Neuronal stem cell (in vitro differentiated cells): ENCODE measurements at regions not wholly inside any gene's neighbourhood (a gene's known extent, or its start where the extent isn't known, plus 50 kb on each side); places are given as distances from the start of the nearest gene placed in this dataset.

Experiments used
- DNase-seq: peaks from one replicate; pipeline ENCODE4 v3.0.0-alpha.2; 2013; ENCODE audit warnings: low spot score
- H2AFZ ChIP-seq: one replicate; pipeline ENCODE4 v1.6.1; 2013; ENCODE audit warnings: mild to moderate bottlenecking, low read length, inconsistent platforms
- H2AK5ac ChIP-seq: 2 replicates; pipeline ENCODE4 v1.6.1; 2013; ENCODE audit warnings: low read depth, mild to moderate bottlenecking, inconsistent platforms, low read length, moderate library complexity, mixed read lengths
- H2BK120ac ChIP-seq: 2 replicates; pipeline ENCODE4 v1.6.1; 2013; ENCODE audit warnings: low read depth, mild to moderate bottlenecking, inconsistent platforms, low read length, moderate library complexity, mixed read lengths
- H2BK12ac ChIP-seq: one replicate; pipeline ENCODE4 v1.6.1; 2013; ENCODE audit warnings: low read length, inconsistent platforms
- H2BK15ac ChIP-seq: 2 replicates; pipeline ENCODE4 v1.6.1; 2013; ENCODE audit warnings: mild to moderate bottlenecking, low read length, inconsistent platforms, mixed read lengths
- H2BK5ac ChIP-seq: one replicate; pipeline ENCODE4 v1.6.1; 2013; ENCODE audit warnings: inconsistent platforms, mild to moderate bottlenecking, low read length, moderate library complexity
- H3K14ac ChIP-seq: one replicate; pipeline ENCODE4 v1.6.1; 2013; ENCODE audit warnings: low read length, inconsistent platforms
- H3K18ac ChIP-seq: 2 replicates; pipeline ENCODE4 v1.6.1; 2013; ENCODE audit warnings: low read length, inconsistent platforms
- H3K23ac ChIP-seq: 2 replicates; pipeline ENCODE4 v1.6.1; 2013; ENCODE audit warnings: low read depth, mild to moderate bottlenecking, mixed read lengths, low read length, inconsistent platforms; ENCODE audit not compliant: poor library complexity
- H3K27ac ChIP-seq: replicated peaks from 3 replicates; pipeline ENCODE4 v1.5.1; 2013; ENCODE audit warnings: low read length, inconsistent platforms
- H3K27me3 ChIP-seq, 3 experiments: 2 replicates each; pipeline ENCODE4 v1.6.1; 2013; ENCODE audit warnings: low read length in 3 of 3, mild to moderate bottlenecking in 2 of 3, inconsistent platforms in 1 of 3, low read depth in 1 of 3, mixed read lengths in 1 of 3, moderate library complexity in 1 of 3; ENCODE audit not compliant: control insufficient read depth in 3 of 3, insufficient read depth in 3 of 3
- H3K36me3 ChIP-seq, 2 donors: replicated peaks in 1 of 2; 2 replicates each; pipeline ENCODE4 v1.6.1; 2013; ENCODE audit warnings: low read length in 2 of 2; ENCODE audit not compliant: control insufficient read depth in 2 of 2, insufficient read depth in 2 of 2
- H3K4ac ChIP-seq: 2 replicates; pipeline ENCODE4 v1.6.1; 2013; ENCODE audit warnings: inconsistent platforms, mild to moderate bottlenecking, low read length, moderate library complexity
- H3K4me1 ChIP-seq, 2 donors: 1 replicate in 1 of 2; 2 replicates in 1 of 2; pipeline ENCODE4 v1.6.1; 2013; ENCODE audit warnings: low read length in 2 of 2, low read depth in 1 of 2; ENCODE audit not compliant: control insufficient read depth in 2 of 2, insufficient read depth in 1 of 2
- H3K4me2 ChIP-seq: one replicate; pipeline ENCODE4 v1.6.1; 2013; ENCODE audit warnings: mild to moderate bottlenecking, low read length, inconsistent platforms; ENCODE audit not compliant: insufficient read depth, poor library complexity, severe bottlenecking
- H3K4me3 ChIP-seq, 2 donors: 2 replicates each; pipeline ENCODE4 v1.5.1; 2013; ENCODE audit warnings: low read length in 2 of 2, mild to moderate bottlenecking in 2 of 2, inconsistent platforms in 1 of 2, moderate library complexity in 1 of 2
- H3K79me1 ChIP-seq: one replicate; pipeline ENCODE4 v1.6.1; 2013; ENCODE audit warnings: low read depth, mild to moderate bottlenecking, inconsistent platforms, low read length, moderate library complexity
- H3K9ac ChIP-seq: one replicate; pipeline ENCODE4 v1.6.1; 2013; ENCODE audit warnings: mild to moderate bottlenecking, low read depth, low read length, inconsistent platforms; ENCODE audit not compliant: poor library complexity
- H3K9me3 ChIP-seq, 2 donors: replicated peaks in 1 of 2; 2 replicates each; pipeline versions ENCODE3 to v1.6.1; 2013; ENCODE audit warnings: low read length in 2 of 2, mild to moderate bottlenecking in 2 of 2, inconsistent platforms in 1 of 2, low read depth in 1 of 2, mixed read lengths in 1 of 2, moderate library complexity in 1 of 2; ENCODE audit not compliant: control insufficient read depth in 2 of 2, insufficient read depth in 1 of 2
- H4K8ac ChIP-seq: one replicate; pipeline ENCODE4 v1.6.1; 2013; ENCODE audit warnings: low read depth, mild to moderate bottlenecking, inconsistent platforms, low read length, moderate library complexity
- H4K91ac ChIP-seq: one replicate; pipeline ENCODE4 v1.6.1; 2013; ENCODE audit warnings: low read length, low read depth, mild to moderate bottlenecking, inconsistent platforms; ENCODE audit not compliant: poor library complexity
- WGBS, 2 donors: extraction: QIAGEN DNeasy Blood & Tissue Kit; methylation state at CpG; one replicate each; pipeline ENCODE4 v1.1.7; 2013; ENCODE audit warnings: missing lambda C conversion rate in 2 of 2, mixed read lengths in 1 of 2; ENCODE audit not compliant: insufficient read length in 2 of 2, insufficient replicate concordance in 1 of 2; ENCODE audit errors: extremely low coverage in 2 of 2; 5-methylcytosine and 5-hydroxymethylcytosine counted together

GRCh38 chr13:111431206-111431605, 110.8 kb downstream of the TEX29 start:
- Histone ChIP-seq H2BK5ac (no peak overlapping the region), H3K4ac (no peak overlapping the region), H3K27ac (no peak overlapping the region), H4K8ac (no peak overlapping the region), H3K9me3 (no peaks in the 10 kb centered on the region), H3K4me3 (no peak overlapping the region), H3K4me2 (no peak overlapping the region), H3K36me3 (no peaks in the 10 kb centered on the region), H2AK5ac (no peak overlapping the region), H2BK15ac (no peak overlapping the region), H2AFZ (no peak overlapping the region), H3K23ac (no peak overlapping the region), H3K79me1 (no peaks in the 10 kb centered on the region), H3K27me3 (peaks cover 0 to 6% (median 0%) of the 10 kb centered on the region in 3 experiments), H3K14ac (no peak overlapping the region), H4K91ac (no peak overlapping the region), H3K9ac (no peak overlapping the region), H3K18ac (no peak overlapping the region), H2BK120ac (no peak overlapping the region), H3K4me1 (peaks cover 0 to 5% of the 10 kb centered on the region in 2 donors), H2BK12ac (no peak overlapping the region)
- WGBS, 2 donors = no CpG with 5 or more reads among the region's 3 CpGs
- no peak for DNase-seq

DNA sequence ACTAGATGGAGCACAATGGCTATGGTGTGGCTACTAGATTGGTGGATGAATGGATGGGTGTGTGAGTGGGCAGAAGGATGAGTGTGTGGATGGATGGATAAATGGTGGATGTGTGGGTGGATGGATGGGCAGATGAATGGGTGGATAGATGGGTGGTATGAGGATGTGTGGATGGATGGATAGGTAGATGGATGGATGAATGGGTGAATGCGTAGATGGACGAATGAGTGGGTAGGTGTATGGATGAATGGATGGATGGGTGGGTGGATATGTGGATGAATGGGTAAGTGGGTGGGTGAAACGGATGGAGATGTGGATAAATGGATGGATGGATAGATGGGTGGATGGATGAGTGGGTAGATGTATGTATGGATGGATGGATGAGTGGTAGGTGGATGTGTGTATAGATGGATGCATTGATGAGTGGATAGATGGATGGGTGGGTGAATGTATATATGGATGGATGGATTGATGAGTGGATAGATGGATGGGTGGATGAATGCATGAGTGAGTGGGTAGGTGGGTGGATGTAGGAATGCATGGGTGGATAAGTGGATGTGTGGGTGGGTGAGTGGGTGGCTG, 114.2 kb downstream of the TEX29 start:
- Histone ChIP-seq H2BK120ac (no peak overlapping the region), H2BK5ac (no peak overlapping the region), H4K91ac (no peak overlapping the region), H3K23ac (no peak overlapping the region), H3K4me2 (no peak overlapping the region), H3K4me3 (no peak overlapping the region), H2BK15ac (no peak overlapping the region), H2AK5ac (no peak overlapping the region), H3K27ac (no peak overlapping the region), H3K4ac (no peak overlapping the region), H3K4me1 (peaks cover 0 to 15% of the 10 kb centered on the region in 2 donors), H3K9me3 (no peaks in the 10 kb centered on the region), H3K9ac (no peak overlapping the region), H2BK12ac (no peak overlapping the region), H4K8ac (no peak overlapping the region), H3K18ac (no peak overlapping the region), H3K27me3 (peaks cover 0 to 6% (median 0%) of the 10 kb centered on the region in 3 experiments), H3K14ac (no peak overlapping the region), H2AFZ (no peak overlapping the region), H3K36me3 (no peaks in the 10 kb centered on the region), H3K79me1 (no peaks in the 10 kb centered on the region)
- DNase-seq = no peak
- 100% methylated on average over 1 of the region's 3 CpGs; no CpG with 5 or more reads in 1 of the 2 donors for WGBS, 2 donors

GRCh38 chr13:111436446-111436845, 116.0 kb downstream of the TEX29 start:
- DNase-seq = no peak
- WGBS, 2 donors = no CpG with 5 or more reads among the region's 11 CpGs
- Histone ChIP-seq H2AFZ (no peak overlapping the region), H3K4ac (no peak overlapping the region), H4K8ac (no peak overlapping the region), H3K23ac (no peak overlapping the region), H2BK15ac (no peak overlapping the region), H3K4me1 (peaks cover 0 to 12% of the 10 kb centered on the region in 2 donors), H3K27me3 (no peaks in the 10 kb centered on the region), H3K9me3 (no peaks in the 10 kb centered on the region), H3K79me1 (no peaks in the 10 kb centered on the region), H3K18ac (peak overlapping the region; percentile 87), H2BK120ac (no peak overlapping the region), H3K9ac (no peak overlapping the region), H2AK5ac (peak overlapping the region; percentile 48), H2BK5ac (no peak overlapping the region), H3K4me3 (no peak overlapping the region), H3K27ac (no peak overlapping the region), H2BK12ac (no peak overlapping the region), H3K4me2 (no peak overlapping the region), H4K91ac (no peak overlapping the region), H3K36me3 (no peaks in the 10 kb centered on the region), H3K14ac (no peak overlapping the region)

DNA sequence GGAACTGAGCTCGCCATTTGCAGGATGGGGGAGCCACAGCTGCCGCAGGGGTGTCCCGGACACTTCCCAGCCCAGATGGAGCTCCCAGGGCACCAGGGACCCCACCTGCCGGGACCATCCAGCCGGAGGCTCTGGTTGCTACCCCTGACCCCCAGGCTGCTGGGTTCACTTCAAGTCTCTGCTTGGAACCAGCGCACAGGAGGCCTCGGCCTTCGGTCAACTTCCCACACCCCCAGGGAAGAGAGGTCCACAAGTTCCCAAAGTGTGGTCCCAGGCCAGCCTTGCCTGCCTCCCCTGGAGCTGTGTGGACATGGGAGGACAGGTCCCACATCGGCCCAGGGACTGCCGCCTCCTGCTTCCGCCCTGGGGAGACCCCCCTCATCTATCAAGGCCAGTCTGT, 117.0 kb downstream of the TEX29 start:
- Histone ChIP-seq H3K4me3 (no peak overlapping the region), H2BK15ac (peak overlapping the region; percentile 16), H3K9ac (no peak overlapping the region)

More for the DNA sequence above, 117.0 kb downstream of the TEX29 start:
- DNase-seq = no peak
- no peak overlapping the region for H2AFZ ChIP-seq
- no peak overlapping the region for H4K91ac ChIP-seq
- no CpG with 5 or more reads among the region's 11 CpGs for WGBS, 2 donors
- peak overlapping the region; percentile 53 for H3K4ac ChIP-seq
- H3K79me1 ChIP-seq = no peaks in the 10 kb centered on the region
- no peak overlapping the region for H3K27ac ChIP-seq
- H2BK5ac ChIP-seq = no peak overlapping the region
- peak overlapping the region; percentile 42 for H2BK120ac ChIP-seq
- no peak overlapping the region for H2BK12ac ChIP-seq
- peaks cover 0 to 12% of the 10 kb centered on the region in 2 donors for H3K4me1 ChIP-seq
- H3K27me3 ChIP-seq = no peaks in the 10 kb centered on the region
- no peaks in the 10 kb centered on the region for H3K9me3 ChIP-seq
- H4K8ac ChIP-seq = no peak overlapping the region
- H3K14ac ChIP-seq = no peak overlapping the region
- H3K36me3 ChIP-seq = no peaks in the 10 kb centered on the region
- H3K18ac ChIP-seq = peak overlapping the region; percentile 36
- peak overlapping the region; percentile 40 for H2AK5ac ChIP-seq
- no peak overlapping the region for H3K4me2 ChIP-seq
- H3K23ac ChIP-seq = no peak overlapping the region
